H1 (cell line): ENCODE measurements at regions not wholly inside any gene's neighbourhood (a gene's known extent, or its start where the extent isn't known, plus 50 kb on each side); places are given as distances from the start of the nearest gene placed in this dataset.

Experiments used
- CTCF ChIA-PET: fragments of 300-600 bp; sonication (Branson Sonifier 250); formaldehyde crosslinking; loops from one replicate; lab custom pipeline; 2021; ENCODE audit not compliant: partially characterized antibody; lab: Charles Lee
- POLR2A ChIA-PET: fragments of 300-600 bp; sonication (Branson Sonifier 250); formaldehyde crosslinking; loops from one replicate; lab custom pipeline; 2021; ENCODE audit warnings: inconsistent platforms; ENCODE audit not compliant: partially characterized antibody; lab: Charles Lee
- DNase-seq, 2 experiments: peaks; one replicate each; pipeline versions ENCODE4 v3.0.0 to v3.0.0-alpha.2; 2010 to 2022; ENCODE audit warnings: low spot score in 2 of 2, low read depth in 1 of 2, mixed read lengths in 1 of 2
- FAIRE-seq: peaks from 2 replicates; lab custom pipeline; 2011; peaks lifted over from hg19 to GRCh38; lab: Jason Lieb, UNC
- H2AFZ ChIP-seq: 2 replicates; pipeline ENCODE4 v1.8.1; 2012; ENCODE audit warnings: low read length, inconsistent platforms
- H2AK5ac ChIP-seq: 2 replicates; pipeline ENCODE4 v1.6.1; 2013; ENCODE audit warnings: low read depth, low read length
- H2BK120ac ChIP-seq: replicated peaks from 2 replicates; pipeline ENCODE3; 2013; ENCODE audit warnings: low read depth, low read length, inconsistent platforms
- H2BK12ac ChIP-seq: 2 replicates; pipeline ENCODE4 v1.6.1; 2013; ENCODE audit warnings: low read depth, low read length
- H2BK15ac ChIP-seq: 2 replicates; pipeline ENCODE4 v1.6.1; 2013; ENCODE audit warnings: low read length
- H2BK20ac ChIP-seq: 2 replicates; pipeline ENCODE4 v1.6.1; 2013; ENCODE audit warnings: low read length
- H2BK5ac ChIP-seq: 2 replicates; pipeline ENCODE4 v1.6.1; 2013; ENCODE audit warnings: low read depth, low read length
- H3K14ac ChIP-seq: 2 replicates; pipeline ENCODE4 v1.6.1; 2013; ENCODE audit warnings: inconsistent platforms; ENCODE audit not compliant: insufficient read length
- H3K18ac ChIP-seq: 2 replicates; pipeline ENCODE4 v1.6.1; 2013; ENCODE audit warnings: low read length; ENCODE audit errors: extremely low read depth
- H3K23ac ChIP-seq: 2 replicates; pipeline ENCODE4 v1.6.1; 2013; ENCODE audit warnings: inconsistent platforms; ENCODE audit not compliant: insufficient read length
- H3K23me2 ChIP-seq: 2 replicates; pipeline ENCODE4 v1.6.1; 2013; ENCODE audit warnings: low read depth, low read length
- H3K27ac ChIP-seq: 2 replicates; pipeline ENCODE4 v1.6.1; 2011; ENCODE audit warnings: low read depth, low read length, inconsistent platforms
- H3K27me3 ChIP-seq, 4 experiments: replicated peaks in 1 of 4; 1 replicate in 1 of 4; 2 replicates in 3 of 4; pipeline versions ENCODE4 v1.6.1 to v1.8.1; 2011 to 2013; ENCODE audit warnings: low read length in 3 of 4, mild to moderate bottlenecking in 3 of 4, inconsistent platforms in 2 of 4, mixed read lengths in 2 of 4, moderate library complexity in 1 of 4; ENCODE audit not compliant: control insufficient read depth in 3 of 4, insufficient read depth in 3 of 4; ENCODE audit errors: extremely low read depth in 1 of 4
- H3K36me3 ChIP-seq, 4 experiments: 2 replicates each; pipeline versions ENCODE4 v1.6.1 to v1.8.1; 2011 to 2013; ENCODE audit warnings: mild to moderate bottlenecking in 4 of 4, low read length in 3 of 4, moderate library complexity in 2 of 4, control low read depth in 1 of 4, inconsistent platforms in 1 of 4; ENCODE audit not compliant: insufficient read depth in 4 of 4, control insufficient read depth in 2 of 4
- H3K4ac ChIP-seq: replicated peaks from 2 replicates; pipeline ENCODE3; 2013; ENCODE audit warnings: low read length, low read depth, mixed read lengths, inconsistent platforms; ENCODE audit not compliant: insufficient read length
- H3K4me1 ChIP-seq, 4 experiments: replicated peaks in 1 of 4; 1 replicate in 1 of 4; 2 replicates in 3 of 4; pipeline versions ENCODE4 v1.6.1 to v1.8.1; 2011 to 2013; ENCODE audit warnings: low read length in 3 of 4, inconsistent platforms in 2 of 4, mixed read lengths in 1 of 4; ENCODE audit not compliant: insufficient read depth in 4 of 4, control insufficient read depth in 3 of 4
- H3K4me2 ChIP-seq, 2 experiments: 2 replicates each; pipeline versions ENCODE4 v1.6.1 to v1.8.1; 2011 to 2013; ENCODE audit warnings: low read depth in 2 of 2, low read length in 2 of 2, control low read depth in 1 of 2, inconsistent platforms in 1 of 2, mild to moderate bottlenecking in 1 of 2; ENCODE audit not compliant: insufficient read depth in 1 of 2
- H3K4me3 ChIP-seq, 4 experiments: fragments of 200-600, 300-600 bp in 1 of 4; sonication (generic), shearing (Covaris generic), sonication (Bioruptor Twin) in 1 of 4; 2 replicates each; pipeline versions ENCODE4 v1.5.1 to v1.8.1; 2011 to 2016; ENCODE audit warnings: low read length in 4 of 4, low read depth in 3 of 4, control low read depth in 2 of 4, inconsistent platforms in 2 of 4, mild to moderate bottlenecking in 2 of 4, mixed read lengths in 1 of 4, moderate library complexity in 1 of 4; ENCODE audit not compliant: insufficient read depth in 2 of 4; ENCODE audit errors: extremely low read depth in 1 of 4
- H3K56ac ChIP-seq: replicated peaks from 2 replicates; pipeline ENCODE3; 2013; ENCODE audit warnings: low read depth, mild to moderate bottlenecking, mixed read lengths, low read length, inconsistent platforms; ENCODE audit not compliant: insufficient read length
- H3K79me1 ChIP-seq: 2 replicates; pipeline ENCODE4 v1.6.1; 2013; ENCODE audit warnings: low read depth, low read length, control low read depth
- H3K79me2 ChIP-seq, 2 experiments: 2 replicates each; pipeline versions ENCODE4 v1.6.1 to v1.8.1; 2012 to 2013; ENCODE audit warnings: low read length in 2 of 2, mild to moderate bottlenecking in 2 of 2, inconsistent platforms in 1 of 2; ENCODE audit not compliant: insufficient read depth in 2 of 2, control insufficient read depth in 1 of 2
- H3K9ac ChIP-seq, 4 experiments: replicated peaks in 1 of 4; 1 replicate in 1 of 4; 2 replicates in 3 of 4; pipeline versions ENCODE4 v1.6.1 to v1.8.1; 2011 to 2013; ENCODE audit warnings: low read depth in 3 of 4, low read length in 3 of 4, control low read depth in 2 of 4, mild to moderate bottlenecking in 2 of 4, moderate library complexity in 2 of 4, inconsistent platforms in 1 of 4; ENCODE audit errors: extremely low read depth in 1 of 4
- H3K9me3 ChIP-seq, 2 experiments: 2 replicates each; pipeline versions ENCODE4 v1.6.1 to v1.8.1; 2012 to 2013; ENCODE audit warnings: mild to moderate bottlenecking in 2 of 2, moderate library complexity in 2 of 2, control low read depth in 1 of 2, inconsistent platforms in 1 of 2, low read depth in 1 of 2, low read length in 1 of 2, mixed read lengths in 1 of 2; ENCODE audit not compliant: insufficient read depth in 2 of 2
- H4K20me1 ChIP-seq, 2 experiments: replicated peaks in 1 of 2; 2 replicates each; pipeline versions ENCODE3 to v1.8.1; 2011 to 2013; ENCODE audit warnings: inconsistent platforms in 2 of 2, low read length in 2 of 2, mild to moderate bottlenecking in 1 of 2; ENCODE audit not compliant: insufficient read depth in 2 of 2, control insufficient read depth in 1 of 2
- H4K5ac ChIP-seq: 2 replicates; pipeline ENCODE4 v1.6.1; 2013; ENCODE audit warnings: low read length, low read depth, mixed read lengths, inconsistent platforms; ENCODE audit not compliant: insufficient read length
- H4K8ac ChIP-seq: 2 replicates; pipeline ENCODE4 v1.8.0; 2013; ENCODE audit warnings: mild to moderate bottlenecking, moderate library complexity, low read length, inconsistent platforms; ENCODE audit not compliant: insufficient read depth; ENCODE audit errors: extremely low read depth
- H4K91ac ChIP-seq: replicated peaks from 2 replicates; pipeline ENCODE3; 2013; ENCODE audit warnings: low read length, mixed read lengths, inconsistent platforms; ENCODE audit not compliant: insufficient read length
- BCL11A ChIP-seq, 2 experiments: IDR thresholded peaks; one replicate each; pipeline ENCODE4 v1.6.1; 2011; ENCODE audit warnings: low read depth in 2 of 2, low read length in 2 of 2, mild to moderate bottlenecking in 2 of 2
- SP1 ChIP-seq: IDR thresholded peaks from 2 replicates; pipeline ENCODE4 v1.6.1; 2011; ENCODE audit warnings: low read depth, low read length
- SRF ChIP-seq: IDR thresholded peaks from 2 replicates; pipeline ENCODE4 v1.6.1; 2011; ENCODE audit warnings: mild to moderate bottlenecking, low read depth, low read length, moderate library complexity
- TBP ChIP-seq: IDR thresholded peaks from 2 replicates; pipeline ENCODE4 v1.6.1; 2011; ENCODE audit warnings: low read depth, low read length, improper control_type of control experiment
- WGBS, 2 experiments: shearing (Covaris generic) in 1 of 2; methylation state at CpG; one replicate each; pipeline versions ENCODE4 v1.1.6 to v1.1.7; 2013 to 2015; ENCODE audit warnings: low lambda C conversion rate in 2 of 2, mixed read lengths in 2 of 2, inconsistent platforms in 1 of 2, low coverage in 1 of 2, missing lambda C conversion rate in 1 of 2; ENCODE audit not compliant: insufficient replicate concordance in 2 of 2, insufficient coverage in 1 of 2, insufficient read length in 1 of 2; ENCODE audit errors: extremely low coverage in 1 of 2, missing lambda C conversion rate in 1 of 2; 5-methylcytosine and 5-hydroxymethylcytosine counted together
- TF ChIP-seq, protein P1 (sequence below): IDR thresholded peaks from 2 replicates; pipeline ENCODE4 v1.6.1; 2011; ENCODE audit warnings: low read depth, mild to moderate bottlenecking, low read length; ENCODE audit not compliant: insufficient read depth

DNA sequence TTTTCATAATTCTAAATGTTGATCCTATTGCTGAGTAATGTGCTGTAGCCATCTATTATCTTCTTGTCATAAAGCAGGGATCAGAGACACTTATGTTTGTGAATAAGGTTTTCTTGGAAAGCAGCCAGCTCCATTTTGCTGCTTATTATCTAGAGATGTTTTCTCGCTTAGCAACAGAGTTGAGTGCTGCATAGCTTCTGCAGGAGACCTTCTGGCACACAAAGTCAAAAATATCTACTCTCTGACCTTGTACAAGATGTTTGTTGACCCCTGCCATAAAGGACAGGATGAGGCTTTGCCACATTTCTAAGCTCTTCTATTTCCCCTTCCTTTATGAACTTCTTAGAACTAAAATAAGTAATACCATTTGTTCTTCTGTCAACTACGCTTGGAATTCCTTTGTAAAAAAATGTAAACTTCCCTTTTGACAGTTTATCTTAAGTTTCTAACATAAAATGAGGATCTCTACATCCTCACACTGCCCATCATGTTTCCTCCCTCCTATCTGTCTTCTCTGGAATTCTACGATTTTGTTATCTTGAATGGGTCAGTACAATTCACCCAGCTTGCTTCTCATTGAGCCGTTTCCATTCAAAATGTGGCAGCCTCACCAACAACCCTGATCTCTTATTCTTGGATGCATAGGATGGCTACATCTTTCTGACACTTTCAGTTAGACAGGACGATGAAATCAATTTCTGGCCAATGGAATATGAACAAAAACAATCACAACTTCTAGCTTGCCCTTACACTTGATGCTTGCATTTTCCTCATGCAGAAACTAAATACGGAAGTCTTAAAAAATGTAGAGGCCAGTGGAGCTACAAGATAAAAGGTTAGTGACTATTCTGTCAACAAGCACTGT, 1377.0 kb downstream of the SUCLG1 start:
- no peak overlapping the region for H4K8ac ChIP-seq
- H4K5ac ChIP-seq: no peak overlapping the region
- no peaks in the 10 kb centered on the region for H3K79me1 ChIP-seq
- no peaks in the 10 kb centered on the region for H3K23me2 ChIP-seq
- no peak overlapping the region for H2AK5ac ChIP-seq
- no peaks in the 10 kb centered on the region for H3K4me1 ChIP-seq
- no peaks in the 10 kb centered on the region for H3K27me3 ChIP-seq
- H3K9me3 ChIP-seq: no peaks in the 10 kb centered on the region
- H4K20me1 ChIP-seq: no peaks in the 10 kb centered on the region
- H3K79me2 ChIP-seq: no peaks in the 10 kb centered on the region
- no peak overlapping the region for H3K4ac ChIP-seq
- H3K27ac ChIP-seq: no peak overlapping the region
- H4K91ac ChIP-seq: no peak overlapping the region
- ChIA-PET CTCF (interaction anchor here (2.6 kb wide), 1 partner anchor 10 kb away, joined by 9 read pairs; no protein-coding TSS in a partner anchor), POLR2A (interaction anchor here (0.6 kb wide), 1 partner anchor 25 kb away, joined by 3 read pairs; no protein-coding TSS in a partner anchor)
- H3K18ac ChIP-seq: no peak overlapping the region
- H2BK20ac ChIP-seq: no peak overlapping the region
- no peak overlapping the region for H3K9ac ChIP-seq
- H2AFZ ChIP-seq: no peak overlapping the region
- TF ChIP-seq TBP (no peak), BCL11A (IDR thresholded peaks at IDR 0.05; ENCODE audit: low read depth in 2 of 2, low read length in 2 of 2) (no peak), SRF (no peak), SP1 (no peak)
- TF ChIP-seq, protein P1, sequence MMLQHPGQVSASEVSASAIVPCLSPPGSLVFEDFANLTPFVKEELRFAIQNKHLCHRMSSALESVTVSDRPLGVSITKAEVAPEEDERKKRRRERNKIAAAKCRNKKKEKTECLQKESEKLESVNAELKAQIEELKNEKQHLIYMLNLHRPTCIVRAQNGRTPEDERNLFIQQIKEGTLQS: no peak
- H2BK15ac ChIP-seq: no peak overlapping the region
- no peak overlapping the region for H3K14ac ChIP-seq
- no peak overlapping the region for H3K4me3 ChIP-seq
- H2BK12ac ChIP-seq: no peak overlapping the region
- no peak overlapping the region for H3K4me2 ChIP-seq
- no peak overlapping the region for H2BK120ac ChIP-seq
- no peak overlapping the region for H3K23ac ChIP-seq
- H2BK5ac ChIP-seq: no peak overlapping the region
- H3K56ac ChIP-seq: no peak overlapping the region
- 94% methylated on average over 6 of the region's 6 CpGs; no CpG with 5 or more reads in 1 of the 2 experiments for WGBS, 2 experiments
- no peak for DNase-seq
- H3K36me3 ChIP-seq: no peaks in the 10 kb centered on the region
- FAIRE-seq: no peak
